Neural cell (in vitro differentiated cells): ENCODE measurements at regions not wholly inside any gene's neighbourhood (a gene's known extent, or its start where the extent isn't known, plus 50 kb on each side); places are given as distances from the start of the nearest gene placed in this dataset.

Source experiments
- RAD21 ChIP-seq: fragments of 450-650 bp; conservative IDR thresholded peaks from 2 replicates; pipeline ENCODE4 v1.6.1; 2014; ENCODE audit warnings: antibody characterized with exemption, mild to moderate bottlenecking, moderate library complexity
- TAF1 ChIP-seq: IDR thresholded peaks from 2 replicates; pipeline ENCODE4 v1.6.1; 2012; ENCODE audit warnings: low read depth

- TF ChIP-seq RAD21 (no peak), TAF1 (no peak)
Measured at GRCh38 chr20:7091655-7092054, 324.2 kb downstream of the BMP2 start.
